IMR-90 (cell line): ENCODE measurements at regions not wholly inside any gene's neighbourhood (a gene's known extent, or its start where the extent isn't known, plus 50 kb on each side); places are given as distances from the start of the nearest gene placed in this dataset.

Experiments
- ATAC-seq: fragments of 200-7000 bp; cut with Tn5 transposase; 2 replicates; pipeline ENCODE4 v1.9.1; 2020; ENCODE audit warnings: low read depth, mild to moderate bottlenecking, moderate library complexity
- BruUV-seq: library from RNA; stranded (reverse); fragments of 400-500 nt; replicated peaks from 2 replicates; lab custom pipeline; 2021; lab: Mats Ljungman, UMichigan
- CTCF ChIA-PET: fragments of 300-600 bp; formaldehyde crosslinking; extraction: SDS; loops from one replicate; lab custom pipeline; 2021; ENCODE audit warnings: antibody characterized with exemption; lab: Yijun Ruan, JAX
- POLR2A ChIA-PET: fragments of 300-600 bp; sonication (Branson Sonifier 250); formaldehyde crosslinking; loops from one replicate; lab custom pipeline; 2022; ENCODE audit warnings: antibody characterized with exemption; ENCODE audit not compliant: unreplicated experiment; lab: Charles Lee
- DNase-seq: peaks from one replicate; pipeline ENCODE4 v3.0.0; 2013
- H2AFZ ChIP-seq: replicated peaks from 2 replicates; pipeline ENCODE3; 2013; ENCODE audit warnings: low read length, mild to moderate bottlenecking; ENCODE audit not compliant: poor library complexity
- H2AK5ac ChIP-seq: 2 replicates; pipeline ENCODE4 v1.6.1; 2013; ENCODE audit warnings: low read depth, low read length, inconsistent platforms
- H2AK9ac ChIP-seq: replicated peaks from 2 replicates; pipeline ENCODE3; 2013; ENCODE audit warnings: mild to moderate bottlenecking, low read depth, low read length, moderate library complexity; ENCODE audit not compliant: poor library complexity
- H2BK120ac ChIP-seq: 2 replicates; pipeline ENCODE4 v1.6.1; 2013; ENCODE audit warnings: low read depth, low read length, inconsistent platforms
- H2BK15ac ChIP-seq: 3 replicates; pipeline ENCODE4 v1.6.1; 2013; ENCODE audit warnings: low read depth, low read length, inconsistent platforms
- H2BK20ac ChIP-seq: 2 replicates; pipeline ENCODE4 v1.6.1; 2013; ENCODE audit warnings: low read depth, mild to moderate bottlenecking, inconsistent platforms, low read length, moderate library complexity
- H2BK5ac ChIP-seq: 2 replicates; pipeline ENCODE4 v1.6.1; 2013; ENCODE audit warnings: mild to moderate bottlenecking, low read depth, low read length, inconsistent platforms; ENCODE audit not compliant: poor library complexity, severe bottlenecking
- H3K14ac ChIP-seq: replicated peaks from 2 replicates; pipeline ENCODE4 v1.6.1; 2013; ENCODE audit warnings: low read depth, low read length, inconsistent platforms
- H3K18ac ChIP-seq: 2 replicates; pipeline ENCODE4 v1.6.1; 2013; ENCODE audit warnings: low read depth, low read length, control low read depth
- H3K23ac ChIP-seq: 2 replicates; pipeline ENCODE4 v1.6.1; 2013; ENCODE audit warnings: low read depth, low read length, inconsistent platforms
- H3K27ac ChIP-seq: 2 replicates; pipeline ENCODE4 v1.5.1; 2013; ENCODE audit warnings: mild to moderate bottlenecking, control low read depth, low read length; ENCODE audit not compliant: insufficient read depth
- H3K27me3 ChIP-seq: 2 replicates; pipeline ENCODE4 v1.6.1; 2013; ENCODE audit warnings: low read length; ENCODE audit not compliant: control insufficient read depth, insufficient read depth
- H3K36me3 ChIP-seq: 2 replicates; pipeline ENCODE4 v1.6.1; 2013; ENCODE audit warnings: low read length, mixed read lengths; ENCODE audit not compliant: control insufficient read depth, insufficient read depth
- H3K4ac ChIP-seq: 2 replicates; pipeline ENCODE4 v1.6.1; 2013; ENCODE audit warnings: low read depth, low read length, inconsistent platforms
- H3K4me1 ChIP-seq: 2 replicates; pipeline ENCODE4 v1.6.1; 2013; ENCODE audit warnings: low read length, mixed read lengths; ENCODE audit not compliant: control insufficient read depth, insufficient read depth
- H3K4me2 ChIP-seq: 2 replicates; pipeline ENCODE4 v1.6.1; 2013; ENCODE audit warnings: low read depth, mild to moderate bottlenecking, control low read depth, low read length, moderate library complexity
- H3K4me3 ChIP-seq: 2 replicates; pipeline ENCODE4 v1.5.1; 2013; ENCODE audit warnings: low read depth, mild to moderate bottlenecking, control low read depth, low read length, moderate library complexity; ENCODE audit not compliant: insufficient read depth
- H3K56ac ChIP-seq: 2 replicates; pipeline ENCODE4 v1.6.1; 2013; ENCODE audit warnings: low read length, inconsistent platforms; ENCODE audit not compliant: insufficient read depth; ENCODE audit errors: extremely low read depth
- H3K79me1 ChIP-seq, 2 experiments: 2 replicates each; pipeline ENCODE4 v1.6.1; 2013; ENCODE audit warnings: low read length in 2 of 2, inconsistent platforms in 1 of 2, low read depth in 1 of 2
- H3K9ac ChIP-seq: 2 replicates; pipeline ENCODE4 v1.6.1; 2013; ENCODE audit warnings: low read depth, low read length, control low read depth
- H3K9me1 ChIP-seq: 2 replicates; pipeline ENCODE4 v1.6.1; 2013; ENCODE audit warnings: low read length, inconsistent platforms; ENCODE audit not compliant: insufficient read depth
- H3K9me3 ChIP-seq: 2 replicates; pipeline ENCODE4 v1.6.1; 2013; ENCODE audit warnings: low read length; ENCODE audit not compliant: control insufficient read depth, insufficient read depth
- H4K20me1 ChIP-seq: 2 replicates; pipeline ENCODE4 v1.6.1; 2013; ENCODE audit warnings: low read length, inconsistent platforms; ENCODE audit not compliant: insufficient read depth
- H4K5ac ChIP-seq: 2 replicates; pipeline ENCODE4 v1.6.1; 2013; ENCODE audit warnings: mild to moderate bottlenecking, low read depth, low read length, control low read depth
- H4K8ac ChIP-seq, 2 experiments: 2 replicates each; pipeline ENCODE4 v1.6.1; 2013; ENCODE audit warnings: low read depth in 2 of 2, low read length in 2 of 2, control low read depth in 1 of 2, inconsistent platforms in 1 of 2
- H4K91ac ChIP-seq: 2 replicates; pipeline ENCODE4 v1.6.1; 2013; ENCODE audit warnings: low read depth, low read length, inconsistent platforms; ENCODE audit not compliant: insufficient read depth
- BHLHE40 ChIP-seq: fragments of 150-350 bp; IDR thresholded peaks from 2 replicates; pipeline ENCODE4 v1.6.1; 2016; ENCODE audit warnings: mild to moderate bottlenecking, low read depth, low read length
- CEBPB ChIP-seq: IDR thresholded peaks from 2 replicates; pipeline ENCODE4 v1.6.1; 2012; ENCODE audit warnings: low read depth, low read length, improper control_type of control experiment
- CHD1 ChIP-seq: IDR thresholded peaks from 2 replicates; pipeline ENCODE4 v1.6.1; 2012; ENCODE audit warnings: low read depth, low read length, improper control_type of control experiment
- RCOR1 ChIP-seq: IDR thresholded peaks from 2 replicates; pipeline ENCODE4 v1.6.1; 2012; ENCODE audit warnings: mild to moderate bottlenecking, low read length, improper control_type of control experiment; ENCODE audit not compliant: insufficient replicate concordance
- RFX5 ChIP-seq: IDR thresholded peaks from 2 replicates; pipeline ENCODE4 v1.8.0; 2012; ENCODE audit warnings: low read depth, mild to moderate bottlenecking, low read length, moderate library complexity
- WGBS, 2 experiments: methylation state at CpG; one replicate each; pipeline versions ENCODE4 v1.1.5 to v1.1.7; 2013; ENCODE audit warnings: missing lambda C conversion rate in 2 of 2; ENCODE audit not compliant: insufficient read length in 1 of 2; ENCODE audit errors: extremely low coverage in 2 of 2; 5-methylcytosine and 5-hydroxymethylcytosine counted together
- dilution Hi-C: fragments of 300-500 bp; cut with HindIII; formaldehyde crosslinking; loops from one replicate; pipeline ENCODE4 v1.14.3; 2018; ENCODE audit warnings: low sequenced_read_pairs; ENCODE audit not compliant: unreplicated experiment
- in situ Hi-C: fragments of 300-500 bp; cut with MboI; formaldehyde crosslinking; loops from 3 replicates; pipeline ENCODE4 v1.14.3; 2019; ENCODE audit warnings: low sequenced_read_pairs, inconsistent platforms, mixed read lengths
- intact Hi-C: fragments of 100-400 bp; cut with micrococcal nuclease; formaldehyde crosslinking; loops from 2 replicates; pipeline ENCODE4 v1.10.0; 2022
- TF ChIP-seq, protein P1 (sequence below): fragments of 150-350 bp; IDR thresholded peaks from 2 replicates; pipeline ENCODE4 v1.6.1; 2017; ENCODE audit warnings: mild to moderate bottlenecking, antibody characterized with exemption, low read length, low read depth

DNA sequence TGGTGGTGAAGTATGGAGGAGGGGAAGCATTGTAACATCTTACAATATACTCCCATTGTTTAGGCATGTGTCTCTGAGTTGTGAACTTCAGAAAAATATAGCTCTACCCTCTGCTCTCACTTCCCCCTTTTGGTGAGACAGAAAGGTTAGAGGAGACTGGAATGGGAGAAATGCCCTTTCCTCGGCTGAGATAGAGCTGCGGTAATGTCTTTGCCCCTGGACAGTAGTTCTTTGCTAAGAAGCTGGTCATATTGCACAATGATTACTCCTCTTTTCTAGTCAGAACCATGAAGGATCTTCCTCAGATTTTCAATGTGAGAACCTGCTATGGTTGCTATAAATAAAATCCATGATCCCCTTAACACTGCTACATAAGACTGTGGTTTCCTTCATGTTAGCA, 171.0 kb downstream of the SEM1 start:
- Histone ChIP-seq H3K56ac (no peak overlapping the region), H4K20me1 (no peaks in the 10 kb centered on the region), H3K4me1 (no peaks in the 10 kb centered on the region), H3K14ac (no peak overlapping the region), H3K4ac (no peak overlapping the region), H2BK20ac (no peak overlapping the region), H3K9me3 (no peaks in the 10 kb centered on the region), H2BK120ac (no peak overlapping the region), H2AFZ (no peak overlapping the region), H3K9ac (no peak overlapping the region), H3K27me3 (no peaks in the 10 kb centered on the region), H4K8ac (no peak overlapping the region), H2AK5ac (no peak overlapping the region), H3K23ac (no peak overlapping the region), H2BK5ac (no peak overlapping the region), H3K18ac (no peak overlapping the region), H4K5ac (no peak overlapping the region), H3K36me3 (no peaks in the 10 kb centered on the region), H2AK9ac (no peak overlapping the region), H3K79me1 (no peaks in the 10 kb centered on the region), H3K4me3 (no peak overlapping the region), H4K91ac (no peak overlapping the region), H3K27ac (no peak overlapping the region), H2BK15ac (no peak overlapping the region), H3K9me1 (no peaks in the 10 kb centered on the region), H3K4me2 (no peak overlapping the region)
- DNase-seq (no peak), ATAC-seq (no peak)
- BruUV-seq = no TSS peak
- intact Hi-C loops (no loop called here), dilution Hi-C loops (no loop called here), in situ Hi-C loops (no loop called here)
- no CpG with 5 or more reads among the region's 2 CpGs for WGBS, 2 experiments
- TF ChIP-seq BHLHE40 (no peak), CHD1 (no peak), RFX5 (no peak), CEBPB (no peak), RCOR1 (no peak)
- TF ChIP-seq, protein P1, sequence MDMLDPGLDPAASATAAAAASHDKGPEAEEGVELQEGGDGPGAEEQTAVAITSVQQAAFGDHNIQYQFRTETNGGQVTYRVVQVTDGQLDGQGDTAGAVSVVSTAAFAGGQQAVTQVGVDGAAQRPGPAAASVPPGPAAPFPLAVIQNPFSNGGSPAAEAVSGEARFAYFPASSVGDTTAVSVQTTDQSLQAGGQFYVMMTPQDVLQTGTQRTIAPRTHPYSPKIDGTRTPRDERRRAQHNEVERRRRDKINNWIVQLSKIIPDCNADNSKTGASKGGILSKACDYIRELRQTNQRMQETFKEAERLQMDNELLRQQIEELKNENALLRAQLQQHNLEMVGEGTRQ = no peak
- ChIA-PET POLR2A (no interaction called here), CTCF (no interaction called here)
